ENCODE measurements at regions not wholly inside any gene's neighbourhood (a gene's known extent, or its start where the extent isn't known, plus 50 kb on each side); places are given as distances from the start of the nearest gene placed in this dataset.

DNA sequence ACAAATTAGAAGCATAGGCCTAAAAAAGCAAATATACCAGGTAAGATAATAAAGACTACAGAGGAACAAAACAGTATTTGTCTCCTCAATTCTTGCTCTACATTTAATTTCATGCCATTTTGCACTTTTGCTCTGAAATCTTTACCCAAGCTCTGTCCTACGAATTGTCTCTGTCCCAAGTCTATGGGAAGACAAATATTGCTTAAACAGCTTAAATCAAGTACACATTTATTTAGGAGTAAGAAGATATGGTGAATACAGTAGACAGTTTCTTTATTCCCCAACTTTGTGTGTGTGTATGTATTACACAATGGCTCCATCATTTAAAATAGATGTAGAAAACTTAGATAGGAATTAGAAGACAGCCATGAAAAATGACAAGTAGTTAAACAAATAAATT lies 163.5 kb upstream of the POU5F2 start:
- no peak for DNase-seq (ENCODE audit: low read depth)
- TF ChIP-seq, protein P1, sequence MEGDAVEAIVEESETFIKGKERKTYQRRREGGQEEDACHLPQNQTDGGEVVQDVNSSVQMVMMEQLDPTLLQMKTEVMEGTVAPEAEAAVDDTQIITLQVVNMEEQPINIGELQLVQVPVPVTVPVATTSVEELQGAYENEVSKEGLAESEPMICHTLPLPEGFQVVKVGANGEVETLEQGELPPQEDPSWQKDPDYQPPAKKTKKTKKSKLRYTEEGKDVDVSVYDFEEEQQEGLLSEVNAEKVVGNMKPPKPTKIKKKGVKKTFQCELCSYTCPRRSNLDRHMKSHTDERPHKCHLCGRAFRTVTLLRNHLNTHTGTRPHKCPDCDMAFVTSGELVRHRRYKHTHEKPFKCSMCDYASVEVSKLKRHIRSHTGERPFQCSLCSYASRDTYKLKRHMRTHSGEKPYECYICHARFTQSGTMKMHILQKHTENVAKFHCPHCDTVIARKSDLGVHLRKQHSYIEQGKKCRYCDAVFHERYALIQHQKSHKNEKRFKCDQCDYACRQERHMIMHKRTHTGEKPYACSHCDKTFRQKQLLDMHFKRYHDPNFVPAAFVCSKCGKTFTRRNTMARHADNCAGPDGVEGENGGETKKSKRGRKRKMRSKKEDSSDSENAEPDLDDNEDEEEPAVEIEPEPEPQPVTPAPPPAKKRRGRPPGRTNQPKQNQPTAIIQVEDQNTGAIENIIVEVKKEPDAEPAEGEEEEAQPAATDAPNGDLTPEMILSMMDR (IDR thresholded peaks at IDR 0.05; ENCODE audit: insufficient read depth, low read depth, low read length, missing control alignments): no peak
- no peak overlapping the region for H3K4me3 ChIP-seq (ENCODE audit: low read length)

DNA sequence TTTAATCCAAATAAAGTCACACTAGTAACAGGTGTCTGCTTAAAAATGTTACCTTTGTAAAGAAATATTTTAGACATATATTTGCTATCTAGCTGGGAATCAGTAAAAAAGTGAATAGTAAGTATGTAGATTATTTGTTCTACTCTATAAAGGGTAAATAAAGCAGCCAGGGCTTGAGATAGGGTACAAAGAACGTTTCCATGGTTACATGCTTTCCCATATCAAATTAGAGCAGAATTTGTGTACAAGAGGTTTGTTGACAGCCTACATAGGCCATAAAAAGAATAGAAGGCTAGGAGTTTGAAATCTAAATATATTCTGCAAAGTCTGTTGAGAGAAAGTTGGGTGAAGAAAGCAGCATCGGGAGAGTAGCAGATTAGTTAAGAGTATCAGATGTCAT lies 160.9 kb upstream of the POU5F2 start:
- TF ChIP-seq, protein P1 (IDR thresholded peaks at IDR 0.05; ENCODE audit: insufficient read depth, low read depth, low read length, missing control alignments): no peak
- DNase-seq (ENCODE audit: low read depth): no peak
- no peak overlapping the region for H3K4me3 ChIP-seq (ENCODE audit: low read length)

DNA sequence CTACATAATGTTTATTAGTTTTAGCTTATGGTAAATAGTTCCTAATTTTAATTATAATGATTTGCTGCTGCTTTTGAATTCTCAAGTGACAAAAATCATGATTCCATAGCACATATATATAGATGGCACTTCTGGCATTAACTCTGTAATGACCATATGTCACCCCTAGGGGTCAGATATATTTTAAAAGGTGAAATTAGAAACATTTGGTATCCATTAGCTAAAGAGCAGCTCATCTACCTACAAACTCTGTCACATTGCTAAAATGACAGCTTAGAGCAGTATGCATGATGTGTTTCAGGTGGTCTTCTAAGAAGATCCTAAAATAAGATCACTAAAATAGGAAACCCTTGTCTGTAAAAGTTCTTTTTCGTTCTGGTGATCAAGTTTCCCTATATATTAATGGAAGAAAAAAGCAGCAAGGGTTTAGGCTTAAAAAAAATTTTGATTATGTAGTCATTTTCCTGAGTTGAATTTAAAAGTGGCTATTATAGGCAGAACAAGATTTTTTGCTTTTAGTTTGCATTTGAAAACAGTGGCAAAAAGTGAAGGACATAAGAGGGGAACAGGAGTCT lies 157.7 kb upstream of the POU5F2 start:
- no peak overlapping the region for H3K4me3 ChIP-seq (ENCODE audit: low read length)
- peak; percentile 17 for DNase-seq (ENCODE audit: low read depth)
- TF ChIP-seq, protein P1 (IDR thresholded peaks at IDR 0.05; ENCODE audit: insufficient read depth, low read depth, low read length, missing control alignments): peak; percentile 43

DNA sequence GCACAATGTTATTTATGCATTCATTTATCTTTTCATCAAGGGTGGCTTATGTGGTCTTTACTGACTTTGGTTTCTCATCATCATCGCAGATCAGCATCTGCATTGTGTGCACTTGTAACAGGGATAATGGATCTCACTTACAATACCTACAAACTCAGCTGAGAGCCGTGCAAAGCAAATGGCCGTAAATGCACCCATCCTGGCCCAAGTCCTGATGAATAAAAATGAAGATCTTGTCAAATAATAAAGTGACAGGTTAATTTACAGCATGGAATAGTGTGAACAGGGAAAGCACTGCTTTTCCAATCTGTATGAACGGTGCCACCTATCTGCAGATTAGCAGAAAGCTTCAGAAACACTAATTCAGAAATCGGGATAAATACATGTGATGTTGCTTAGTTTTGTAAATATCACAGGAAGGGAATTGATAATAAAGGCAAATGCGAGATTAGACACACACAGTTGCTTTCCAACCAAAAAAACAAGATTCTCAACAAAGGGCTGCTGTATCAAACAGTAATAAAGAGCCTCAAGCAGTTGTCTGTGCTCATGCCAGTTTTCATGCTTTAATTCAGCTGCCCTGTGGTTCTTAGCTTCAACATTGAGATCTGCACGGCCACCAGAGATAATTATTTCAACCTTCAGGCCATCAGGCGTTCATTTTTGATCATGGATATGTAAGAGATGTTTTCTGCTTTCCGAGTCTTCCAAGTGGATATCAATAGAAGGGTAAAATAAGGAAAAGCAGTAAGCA lies 153.4 kb upstream of the POU5F2 start:
- peak; percentile 24 for DNase-seq (ENCODE audit: low read depth)
- H3K4me3 ChIP-seq (ENCODE audit: low read length): no peak overlapping the region
- TF ChIP-seq, protein P1 (IDR thresholded peaks at IDR 0.05; ENCODE audit: insufficient read depth, low read depth, low read length, missing control alignments): peak; percentile 61

DNA sequence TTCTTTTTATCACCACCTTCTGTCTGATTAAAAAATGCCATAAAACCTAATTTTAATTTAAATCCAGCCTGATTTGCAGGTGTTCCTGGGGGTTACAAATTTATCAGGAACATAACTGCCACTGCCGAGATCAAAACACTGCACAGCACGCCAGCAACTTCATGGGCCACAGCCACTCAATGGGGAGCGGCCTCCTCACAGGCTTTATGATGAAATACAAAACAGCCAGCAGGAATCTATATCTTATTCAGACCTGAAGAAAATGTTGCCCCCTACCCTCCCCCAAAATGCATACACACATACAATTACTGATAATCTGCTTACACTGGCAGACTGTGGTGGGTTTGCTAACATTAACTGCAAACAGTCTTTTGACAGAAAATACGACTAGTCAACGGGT lies 151.7 kb upstream of the POU5F2 start:
- H3K4me3 ChIP-seq (ENCODE audit: low read length): no peak overlapping the region
- TF ChIP-seq, protein P1 (IDR thresholded peaks at IDR 0.05; ENCODE audit: insufficient read depth, low read depth, low read length, missing control alignments): no peak
- no peak for DNase-seq (ENCODE audit: low read depth)

DNA sequence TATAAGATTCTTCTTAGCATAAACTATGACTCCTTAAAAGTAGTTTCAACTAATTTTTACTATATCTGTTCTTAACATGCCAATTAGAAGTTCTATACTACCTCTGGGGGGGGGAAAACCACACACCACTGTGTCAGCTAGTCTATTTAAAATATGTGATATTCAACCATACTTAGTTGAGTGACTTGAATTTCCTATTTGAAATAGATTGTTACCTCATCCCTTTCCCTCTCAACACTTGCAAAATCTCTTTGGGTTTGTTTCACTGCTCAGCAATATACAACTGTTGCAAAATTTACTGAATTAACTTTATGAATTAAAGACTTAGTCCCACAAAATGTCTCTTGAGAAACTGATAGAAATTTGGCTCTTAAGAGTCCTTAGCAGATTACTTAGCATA lies 151.1 kb upstream of the POU5F2 start:
- DNase-seq (ENCODE audit: low read depth): no peak
- no peak overlapping the region for H3K4me3 ChIP-seq (ENCODE audit: low read length)
- TF ChIP-seq, protein P1 (IDR thresholded peaks at IDR 0.05; ENCODE audit: insufficient read depth, low read depth, low read length, missing control alignments): no peak

All from epithelial cell of esophagus (primary cell).